HAP-1 (cell line): ENCODE measurements at regions not wholly inside any gene's neighbourhood (a gene's known extent, or its start where the extent isn't known, plus 50 kb on each side); places are given as distances from the start of the nearest gene placed in this dataset.
A peak's percentile ranks its signal among the peaks of the same experiment; 100 is the strongest.
"Not testable (repeated sequence)": the region's sequence is repeated elsewhere in the genome, so short reads cannot be mapped to it uniquely, and the experiment has no call there.

Experiments used
- DNase-seq, 2 experiments: peaks; one replicate each; pipeline ENCODE4 v3.0.0-alpha.2; 2016 to 2020; ENCODE audit warnings: low spot score in 2 of 2
- H3K27me3 ChIP-seq: fragments of 250-450 bp; sonication (Bioruptor Pico); 2 replicates; pipeline ENCODE4 v1.5.1; 2020; ENCODE audit warnings: low read depth, mild to moderate bottlenecking, moderate library complexity
- H3K36me3 ChIP-seq: fragments of 250-450 bp; sonication (Bioruptor Pico); replicated peaks from 2 replicates; pipeline ENCODE4 v1.5.1; 2020; ENCODE audit warnings: mild to moderate bottlenecking
- H3K4me1 ChIP-seq: fragments of 250-450 bp; sonication (Bioruptor Pico); 2 replicates; pipeline ENCODE4 v1.5.1; 2020; ENCODE audit warnings: mild to moderate bottlenecking
- H3K4me3 ChIP-seq: fragments of 250-450 bp; sonication (Bioruptor Pico); 2 replicates; pipeline ENCODE4 v1.5.1; 2020; ENCODE audit warnings: mild to moderate bottlenecking, moderate library complexity
- H3K9me3 ChIP-seq: fragments of 250-450 bp; sonication (Bioruptor Pico); 2 replicates; pipeline ENCODE4 v1.5.1; 2020; ENCODE audit warnings: mild to moderate bottlenecking, moderate library complexity
- in situ Hi-C: fragments of 300-500 bp; cut with MboI; formaldehyde crosslinking; loops from 3 replicates; pipeline ENCODE4 v1.14.3; 2020; ENCODE audit warnings: low sequenced_read_pairs, inconsistent platforms, mixed read lengths

- H3K27me3 ChIP-seq, result no peaks in the 10 kb centered on the region
- no peak overlapping the region for H3K4me3 ChIP-seq
- no peak for DNase-seq
- H3K4me1 ChIP-seq, result no peaks in the 10 kb centered on the region
- no peaks in the 10 kb centered on the region for H3K36me3 ChIP-seq
- H3K9me3 ChIP-seq, result no peaks in the 10 kb centered on the region; the same call in 1 of the 2 replicates
- in situ Hi-C loops, result no loop called here
Measured at GRCh38 chr15:25090073-25090733, 135.4 kb downstream of the SNRPN start.

- H3K27me3 ChIP-seq, result no peaks in the 10 kb centered on the region
- H3K36me3 ChIP-seq, result no peaks in the 10 kb centered on the region
- H3K9me3 ChIP-seq, result no peaks in the 10 kb centered on the region; the same call in 1 of the 2 replicates
- no peak overlapping the region for H3K4me3 ChIP-seq
- H3K4me1 ChIP-seq, result no peaks in the 10 kb centered on the region
- in situ Hi-C loops, result no loop called here
- DNase-seq, result no peak
Measured at GRCh38 chr15:25091421-25092158, 136.8 kb downstream of the SNRPN start.

- Histone ChIP-seq H3K4me1 (no peaks in the 10 kb centered on the region), H3K36me3 (no peaks in the 10 kb centered on the region), H3K27me3 (no peaks in the 10 kb centered on the region), H3K9me3 (no peaks in the 10 kb centered on the region; the same call in 1 of the 2 replicates), H3K4me3 (no peak overlapping the region)
- in situ Hi-C loops, result no loop called here
- DNase-seq, result no peak
Measured at GRCh38 chr15:25092661-25093060, 137.9 kb downstream of the SNRPN start.

- Histone ChIP-seq H3K9me3 (no peaks in the 10 kb centered on the region; the same call in 1 of the 2 replicates), H3K4me3 (no peak overlapping the region), H3K36me3 (no peaks in the 10 kb centered on the region), H3K4me1 (no peaks in the 10 kb centered on the region), H3K27me3 (no peaks in the 10 kb centered on the region)
- no peak for DNase-seq
- in situ Hi-C loops, result no loop called here
Measured at GRCh38 chr15:25093455-25094029, 138.8 kb downstream of the SNRPN start.

GRCh38 chr15:25094066-25094465 lies 139.3 kb downstream of the SNRPN start:
- no peak for DNase-seq
- no peaks in the 10 kb centered on the region for H3K36me3 ChIP-seq
- H3K27me3 ChIP-seq, result no peaks in the 10 kb centered on the region
- in situ Hi-C loops, result no loop called here
- H3K4me1 ChIP-seq, result no peaks in the 10 kb centered on the region
- no peak overlapping the region for H3K4me3 ChIP-seq
- no peaks in the 10 kb centered on the region; the same call in 1 of the 2 replicates for H3K9me3 ChIP-seq

- Histone ChIP-seq H3K4me3 (no peak overlapping the region), H3K36me3 (no peaks in the 10 kb centered on the region), H3K27me3 (no peaks in the 10 kb centered on the region), H3K9me3 (no peaks in the 10 kb centered on the region; the same call in 1 of the 2 replicates), H3K4me1 (no peaks in the 10 kb centered on the region)
- DNase-seq, result no peak
- in situ Hi-C loops, result no loop called here
Measured at GRCh38 chr15:25094519-25094918, 139.7 kb downstream of the SNRPN start.

GRCh38 chr15:25095179-25095578 lies 140.4 kb downstream of the SNRPN start:
- no peaks in the 10 kb centered on the region; the same call in 1 of the 2 replicates for H3K9me3 ChIP-seq
- in situ Hi-C loops, result no loop called here
- no peaks in the 10 kb centered on the region for H3K4me1 ChIP-seq
- H3K27me3 ChIP-seq, result no peaks in the 10 kb centered on the region
- no peaks in the 10 kb centered on the region for H3K36me3 ChIP-seq
- H3K4me3 ChIP-seq, result no peak overlapping the region
- DNase-seq, result no peak

- in situ Hi-C loops, H3K36me3 ChIP-seq, H3K4me3 ChIP-seq, H3K27me3 ChIP-seq, H3K4me1 ChIP-seq, DNase-seq, H3K9me3 ChIP-seq: not testable (repeated sequence)
Measured at GRCh38 chr15:25099966-25100365, 145.2 kb downstream of the SNRPN start.

GRCh38 chr15:25106209-25106608 lies 151.4 kb downstream of the SNRPN start:
- Histone ChIP-seq H3K27me3 (no peaks in the 10 kb centered on the region), H3K4me3 (no peak overlapping the region), H3K4me1 (no peaks in the 10 kb centered on the region), H3K36me3 (no peaks in the 10 kb centered on the region), H3K9me3 (no peaks in the 10 kb centered on the region)
- DNase-seq, result no peak
- in situ Hi-C loops, result no loop called here

- no peak overlapping the region for H3K4me3 ChIP-seq
- H3K36me3 ChIP-seq, result no peaks in the 10 kb centered on the region
- DNase-seq, result no peak
- in situ Hi-C loops, result no loop called here
- H3K27me3 ChIP-seq, result no peaks in the 10 kb centered on the region
- H3K4me1 ChIP-seq, result no peaks in the 10 kb centered on the region
- no peaks in the 10 kb centered on the region for H3K9me3 ChIP-seq
Measured at GRCh38 chr15:25133804-25134203, 179.0 kb downstream of the SNRPN start.

GRCh38 chr15:25134546-25134945 lies 179.8 kb downstream of the SNRPN start:
- Histone ChIP-seq H3K27me3 (no peaks in the 10 kb centered on the region), H3K36me3 (no peaks in the 10 kb centered on the region), H3K9me3 (no peaks in the 10 kb centered on the region), H3K4me3 (no peak overlapping the region), H3K4me1 (no peaks in the 10 kb centered on the region)
- in situ Hi-C loops, result no loop called here
- DNase-seq, result no peak

- no peaks in the 10 kb centered on the region for H3K36me3 ChIP-seq
- in situ Hi-C loops, result no loop called here
- DNase-seq, result peak in 1 of 2 experiments; percentile 8
- no peaks in the 10 kb centered on the region for H3K27me3 ChIP-seq
- H3K4me3 ChIP-seq, result no peak overlapping the region
- H3K9me3 ChIP-seq, result no peaks in the 10 kb centered on the region
- no peaks in the 10 kb centered on the region for H3K4me1 ChIP-seq
Measured at GRCh38 chr15:25136119-25136518, 181.3 kb downstream of the SNRPN start.

- H3K27me3 ChIP-seq, result no peaks in the 10 kb centered on the region
- H3K4me3 ChIP-seq, result no peak overlapping the region
- H3K9me3 ChIP-seq, result no peaks in the 10 kb centered on the region
- in situ Hi-C loops, result no loop called here
- no peak for DNase-seq
- H3K36me3 ChIP-seq, result no peaks in the 10 kb centered on the region
- no peaks in the 10 kb centered on the region for H3K4me1 ChIP-seq
Measured at GRCh38 chr15:25137013-25137412, 182.2 kb downstream of the SNRPN start.

- no peaks in the 10 kb centered on the region for H3K4me1 ChIP-seq
- no peaks in the 10 kb centered on the region for H3K36me3 ChIP-seq
- no peaks in the 10 kb centered on the region for H3K27me3 ChIP-seq
- in situ Hi-C loops, result no loop called here
- H3K9me3 ChIP-seq, result no peaks in the 10 kb centered on the region
- no peak for DNase-seq
- H3K4me3 ChIP-seq, result no peak overlapping the region
Measured at GRCh38 chr15:25169318-25169717, 214.5 kb downstream of the SNRPN start.
